GM21526 (cell line): ENCODE measurements at regions not wholly inside any gene's neighbourhood (a gene's known extent, or its start where the extent isn't known, plus 50 kb on each side); places are given as distances from the start of the nearest gene placed in this dataset.

Experiments
- ATAC-seq: cut with Tn5 transposase; IDR thresholded peaks from one replicate; pipeline ENCODE4 v1.9.1; 2021; ENCODE audit warnings: moderate library complexity; ENCODE audit not compliant: unreplicated experiment, low FRiP score

GRCh38 chr13:39856714-39857113 lies 201.3 kb downstream of the COG6 start:
- no peak for ATAC-seq

- no peak for ATAC-seq
Measured at GRCh38 chr13:39858794-39859193, 203.3 kb downstream of the COG6 start.

- no peak for ATAC-seq
Measured at GRCh38 chr13:39859898-39860297, 204.4 kb downstream of the COG6 start.

GRCh38 chr13:39862900-39863299 lies 207.4 kb downstream of the COG6 start:
- no peak for ATAC-seq

- no peak for ATAC-seq
Measured at GRCh38 chr13:39864221-39864620, 208.8 kb downstream of the COG6 start.

GRCh38 chr13:39866722-39867121 lies 211.3 kb downstream of the COG6 start:
- ATAC-seq: no peak

GRCh38 chr13:39867807-39868206 lies 212.3 kb downstream of the COG6 start:
- ATAC-seq: no peak

GRCh38 chr13:39870197-39870747 lies 214.8 kb downstream of the COG6 start:
- ATAC-seq: no peak

GRCh38 chr13:39874331-39875053 lies 219.0 kb downstream of the COG6 start:
- no peak for ATAC-seq

- no peak for ATAC-seq
Measured at GRCh38 chr13:39875111-39875987, 219.9 kb downstream of the COG6 start.

GRCh38 chr13:39876258-39876657 lies 220.8 kb downstream of the COG6 start:
- ATAC-seq: no peak

GRCh38 chr13:39877134-39877533 lies 221.7 kb downstream of the COG6 start:
- no peak for ATAC-seq

GRCh38 chr13:39879286-39880035 lies 224.0 kb downstream of the COG6 start:
- ATAC-seq: no peak

- no peak for ATAC-seq
Measured at GRCh38 chr13:39881383-39881782, 225.9 kb downstream of the COG6 start.

- ATAC-seq: no peak
Measured at GRCh38 chr13:39881887-39882286, 226.4 kb downstream of the COG6 start.

- no peak for ATAC-seq
Measured at GRCh38 chr13:39884166-39884565, 228.7 kb downstream of the COG6 start.

GRCh38 chr13:39886336-39886735 lies 230.9 kb downstream of the COG6 start:
- no peak for ATAC-seq

GRCh38 chr13:39887387-39887786 lies 231.9 kb downstream of the COG6 start:
- no peak for ATAC-seq

GRCh38 chr13:39888865-39889810 lies 233.7 kb downstream of the COG6 start:
- ATAC-seq: no peak

- no peak for ATAC-seq
Measured at GRCh38 chr13:39890537-39890936, 235.1 kb downstream of the COG6 start.
